Heart left ventricle (tissue), 16 donors: ENCODE measurements at regions not wholly inside any gene's neighbourhood (a gene's known extent, or its start where the extent isn't known, plus 50 kb on each side); places are given as distances from the start of the nearest gene placed in this dataset.

Experiments used
- ATAC-seq, 4 donors: fragments of 200-7000 bp; cut with Tn5 transposase; one replicate each; pipeline ENCODE4 v1.9.1; 2020 to 2022; ENCODE audit warnings: moderate library complexity in 4 of 4, mild to moderate bottlenecking in 3 of 4, moderate number of reproducible peaks in 1 of 4
- DNase-seq, 5 donors: peaks; one replicate each; pipeline ENCODE4 v3.0.0-alpha.2; 2020
- H3K27ac ChIP-seq, 12 donors: fragments of 200-600 bp; sonication (generic) in 4 of 12; one replicate each; pipeline versions ENCODE4 v1.5.0 to v1.8.0; 2016 to 2022; ENCODE audit warnings: mild to moderate bottlenecking in 2 of 12
- H3K27me3 ChIP-seq, 9 donors: fragments of 200-600 bp; sonication (generic) in 2 of 9; one replicate each; pipeline versions ENCODE4 v1.5.1 to v1.8.0; 2016 to 2022; ENCODE audit warnings: mild to moderate bottlenecking in 3 of 9
- H3K36me3 ChIP-seq, 9 donors: fragments of 200-600 bp; sonication (generic) in 2 of 9; one replicate each; pipeline versions ENCODE4 v1.5.0 to v1.8.0; 2018 to 2022; ENCODE audit warnings: mild to moderate bottlenecking in 2 of 9
- H3K4me1 ChIP-seq, 12 donors: fragments of 200-600 bp; sonication (generic) in 4 of 12; one replicate each; pipeline versions ENCODE4 v1.5.0 to v1.8.0; 2016 to 2022; ENCODE audit warnings: mild to moderate bottlenecking in 3 of 12
- H3K4me3 ChIP-seq, 12 donors: fragments of 200-600 bp; sonication (generic) in 4 of 12; one replicate each; pipeline versions ENCODE4 v1.5.0 to v1.8.0; 2017 to 2022; ENCODE audit warnings: mild to moderate bottlenecking in 9 of 12, moderate library complexity in 4 of 12
- H3K9me3 ChIP-seq, 12 donors: fragments of 200-600 bp; sonication (generic) in 4 of 12; one replicate each; pipeline versions ENCODE4 v1.5.0 to v1.8.0; 2016 to 2022; ENCODE audit warnings: mild to moderate bottlenecking in 1 of 12
- POLR2A ChIP-seq, 2 donors: fragments of 450-650 bp; IDR thresholded peaks; one replicate each; pipeline ENCODE4 v1.6.1; 2017; ENCODE audit warnings: antibody characterized with exemption in 2 of 2, mild to moderate bottlenecking in 2 of 2, moderate library complexity in 2 of 2
- WGBS, 4 donors: extraction: QIAGEN DNeasy Blood & Tissue Kit in 2 of 4; methylation state at CpG; one replicate each; pipeline versions ENCODE4 v1.1.5 to v1.1.7; 2013 to 2018; 5-methylcytosine and 5-hydroxymethylcytosine counted together
- intact Hi-C, 10 donors: fragments of 100-400 bp; cut with DNase I; formaldehyde crosslinking; loops; one replicate each; pipeline versions ENCODE4 v1.11.1 to v1.14.2; 2022
- TF ChIP-seq, protein P1 (sequence below), 12 donors: fragments of 200-600 bp; sonication (generic) in 4 of 12; IDR thresholded peaks; one replicate each; pipeline versions ENCODE4 v1.5.0 to v1.8.0; 2018 to 2022; ENCODE audit warnings: antibody characterized with exemption in 12 of 12, mild to moderate bottlenecking in 5 of 12
- donor health status: ischemic (EF 13 %, LVEDD 7.1; RV severe dilation, severe dysfunction).
- donor health status: healthy with polysubstance abuse.
- donor health status: DM: no; HTN: yes; CAD: no.
- donor health status: DM: no; HTN: no; CAD: no.
- donor health status: ischemic (EF 25% LVEDD 6.9; RV normal size, moderate dysfunction).
- donor health status: ischemic (EF 25% LVEDD 5.7; RV mildly dilated, moderate dysfunction).
- donor health status: healthy.
- donor health status: DM: yes; HTN: yes; CAD: no.
- donor health status: ischemic (EF 35%, LVEDD 5.7; RV mildly dilated, moderate dysfunction).
- donor health status: nonischemic (EF 11% LVEDD 7.7; RV severe dilation, severe dysfunction).
- donor health status: DM: yes; HTN: yes; CAD: no.
- donor health status: PGD.
- donor health status: ischemic (EF 29% LVEDD 5.4; RV normal size, mild dysfunction).
- donor health status: nonischemic (EF 23%, LVEDD 6.1; RV moderate dilation, normal function).

GRCh38 chr2:139469985-139470384 is 689.8 kb upstream of the NXPH2 start:
- H3K27me3 ChIP-seq = no peaks in the 10 kb centered on the region
- intact Hi-C loops = no loop called here
- no peak for TF ChIP-seq POLR2A (IDR thresholded peaks at IDR 0.05)
- TF ChIP-seq, protein P1, sequence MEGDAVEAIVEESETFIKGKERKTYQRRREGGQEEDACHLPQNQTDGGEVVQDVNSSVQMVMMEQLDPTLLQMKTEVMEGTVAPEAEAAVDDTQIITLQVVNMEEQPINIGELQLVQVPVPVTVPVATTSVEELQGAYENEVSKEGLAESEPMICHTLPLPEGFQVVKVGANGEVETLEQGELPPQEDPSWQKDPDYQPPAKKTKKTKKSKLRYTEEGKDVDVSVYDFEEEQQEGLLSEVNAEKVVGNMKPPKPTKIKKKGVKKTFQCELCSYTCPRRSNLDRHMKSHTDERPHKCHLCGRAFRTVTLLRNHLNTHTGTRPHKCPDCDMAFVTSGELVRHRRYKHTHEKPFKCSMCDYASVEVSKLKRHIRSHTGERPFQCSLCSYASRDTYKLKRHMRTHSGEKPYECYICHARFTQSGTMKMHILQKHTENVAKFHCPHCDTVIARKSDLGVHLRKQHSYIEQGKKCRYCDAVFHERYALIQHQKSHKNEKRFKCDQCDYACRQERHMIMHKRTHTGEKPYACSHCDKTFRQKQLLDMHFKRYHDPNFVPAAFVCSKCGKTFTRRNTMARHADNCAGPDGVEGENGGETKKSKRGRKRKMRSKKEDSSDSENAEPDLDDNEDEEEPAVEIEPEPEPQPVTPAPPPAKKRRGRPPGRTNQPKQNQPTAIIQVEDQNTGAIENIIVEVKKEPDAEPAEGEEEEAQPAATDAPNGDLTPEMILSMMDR (IDR thresholded peaks at IDR 0.05) = no peak
- no peak for ATAC-seq
- no peaks in the 10 kb centered on the region for H3K9me3 ChIP-seq
- WGBS, 4 donors = 74 to 79% (median 76%) methylated on average over 1 of the region's 1 CpG
- no peak for DNase-seq
- H3K27ac ChIP-seq = no peak overlapping the region
- H3K4me3 ChIP-seq = no peak overlapping the region
- no peaks in the 10 kb centered on the region for H3K36me3 ChIP-seq
- H3K4me1 ChIP-seq = no peaks in the 10 kb centered on the region

DNA sequence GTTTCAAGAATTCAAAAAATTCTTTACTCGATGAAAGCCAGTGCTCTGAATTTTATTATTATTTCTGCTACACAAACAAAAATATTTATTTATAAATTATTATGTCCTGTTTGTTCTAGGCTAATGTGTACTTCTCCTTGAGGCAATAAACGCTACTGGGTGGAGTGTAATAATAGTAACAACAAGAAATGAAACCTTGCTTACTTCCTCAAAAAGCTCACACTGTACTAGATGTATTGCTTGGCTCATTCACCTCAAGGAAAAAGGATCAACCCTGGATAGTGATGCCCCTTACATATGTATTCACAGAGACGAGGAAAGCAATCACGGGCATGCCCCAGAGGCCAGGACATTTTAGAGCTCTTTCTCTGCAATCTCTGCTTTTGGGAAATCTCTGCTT is 685.6 kb upstream of the NXPH2 start:
- H3K4me3 ChIP-seq = no peak overlapping the region
- WGBS, 4 donors = 62 to 72% (median 68%) methylated on average over 4 of the region's 4 CpGs
- no peaks in the 10 kb centered on the region for H3K27me3 ChIP-seq
- no peak for DNase-seq
- TF ChIP-seq POLR2A (IDR thresholded peaks at IDR 0.05) = no peak
- TF ChIP-seq, protein P1 (IDR thresholded peaks at IDR 0.05) = no peak
- intact Hi-C loops = no loop called here
- no peak overlapping the region for H3K27ac ChIP-seq
- no peaks in the 10 kb centered on the region for H3K36me3 ChIP-seq
- peaks cover 0 to 9% (median 0%) of the 10 kb centered on the region in 12 donors for H3K9me3 ChIP-seq
- ATAC-seq = no peak
- no peaks in the 10 kb centered on the region for H3K4me1 ChIP-seq

DNA sequence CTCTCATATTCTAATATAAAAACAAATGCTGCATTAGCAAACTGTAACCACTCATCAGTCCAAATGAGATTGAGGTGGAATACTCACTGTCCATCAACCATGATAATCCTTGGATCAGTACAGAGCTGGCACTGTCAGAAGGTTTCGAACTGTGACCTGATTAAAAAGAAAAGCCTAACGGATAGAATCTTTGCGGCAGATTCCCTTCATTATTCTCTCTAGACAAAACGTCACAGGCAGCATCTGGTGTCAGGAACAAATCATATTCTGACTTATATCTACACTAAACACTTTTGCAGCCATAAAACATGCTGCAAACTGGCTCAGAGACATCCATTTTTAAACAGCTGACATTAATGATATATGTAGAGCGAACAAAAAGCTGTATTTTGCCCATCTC is 677.7 kb upstream of the NXPH2 start:
- Histone ChIP-seq H3K36me3 (no peaks in the 10 kb centered on the region), H3K27ac (no peak overlapping the region), H3K4me3 (no peak overlapping the region), H3K27me3 (no peaks in the 10 kb centered on the region), H3K9me3 (peaks cover 0 to 19% (median 0%) of the 10 kb centered on the region in 12 donors), H3K4me1 (no peaks in the 10 kb centered on the region)
- ATAC-seq = no peak
- intact Hi-C loops = no loop called here
- no peak for TF ChIP-seq POLR2A (IDR thresholded peaks at IDR 0.05)
- TF ChIP-seq, protein P1 (IDR thresholded peaks at IDR 0.05) = no peak
- DNase-seq = no peak
- WGBS, 4 donors = 62 to 77% (median 65%) methylated on average over 5 of the region's 5 CpGs

GRCh38 chr2:139454251-139454650 is 674.1 kb upstream of the NXPH2 start:
- intact Hi-C loops = no loop called here
- Histone ChIP-seq H3K9me3 (peaks cover 0 to 31% (median 6%) of the 10 kb centered on the region in 12 donors), H3K27me3 (no peaks in the 10 kb centered on the region), H3K36me3 (no peaks in the 10 kb centered on the region), H3K4me3 (no peak overlapping the region), H3K4me1 (no peaks in the 10 kb centered on the region), H3K27ac (no peak overlapping the region)
- TF ChIP-seq, protein P1 (IDR thresholded peaks at IDR 0.05) = no peak
- no peak for TF ChIP-seq POLR2A (IDR thresholded peaks at IDR 0.05)
- ATAC-seq = no peak
- 60 to 100% (median 73%) methylated on average over 1 of the region's 1 CpG for WGBS, 4 donors
- DNase-seq = no peak
